NOMO-1 treated with dmso at 0.1 percent for 144 hours (cell line): ENCODE measurements at regions not wholly inside any gene's neighbourhood (a gene's known extent, or its start where the extent isn't known, plus 50 kb on each side); places are given as distances from the start of the nearest gene placed in this dataset.

ENCODE experiments used
- DNase-seq: peaks from one replicate; lab custom pipeline; 2025; ENCODE audit not compliant: unreplicated experiment; lab: John Stamatoyannopoulos, UW

DNA sequence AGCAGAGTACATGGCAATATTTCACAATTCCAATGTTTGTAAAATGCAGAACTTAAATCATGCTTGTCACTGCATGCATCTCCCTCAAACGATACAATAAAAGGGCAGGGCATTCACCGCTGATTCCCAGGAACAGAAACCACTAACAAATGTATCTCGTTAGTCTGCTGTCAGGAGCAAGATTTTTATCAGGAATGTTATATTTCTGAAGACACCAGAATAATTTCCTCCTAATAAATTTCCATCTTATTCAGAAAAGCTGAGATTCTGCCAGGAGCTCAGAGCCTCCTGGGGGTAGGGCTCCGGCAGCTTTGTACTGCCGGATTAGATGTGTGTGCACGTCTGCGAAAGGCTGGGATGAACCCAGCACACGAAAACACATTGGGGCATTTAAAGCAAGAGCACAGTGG lies 54.0 kb upstream of the LDB2 start:
- no peak for DNase-seq
